ENCODE measurements at regions not wholly inside any gene's neighbourhood (a gene's known extent, or its start where the extent isn't known, plus 50 kb on each side); places are given as distances from the start of the nearest gene placed in this dataset.

- Histone ChIP-seq H3K27me3 (ENCODE audit: control insufficient read depth, insufficient read depth, low read length) (no peaks in the 10 kb centered on the region), H3K9me3 (ENCODE audit: control insufficient read depth, insufficient read depth, low read depth, low read length) (peaks cover 3% of the 10 kb centered on the region; the same call in 1 of the 2 replicates), H3K36me3 (ENCODE audit: control insufficient read depth, insufficient read depth, low read length) (no peaks in the 10 kb centered on the region), H3K4me3 (ENCODE audit: low read depth in 2 of 2, low read length in 2 of 2) (no peak overlapping the region), H3K27ac (ENCODE audit: low read length) (no peak overlapping the region), H3K4me1 (ENCODE audit: control insufficient read depth, insufficient read depth, low read length) (no peaks in the 10 kb centered on the region)
- no peak for TF ChIP-seq POLR2AphosphoS5 (IDR thresholded peaks at IDR 0.05; ENCODE audit: low read depth, low read length)
- no peak for TF ChIP-seq TCF7L2 (IDR thresholded peaks at IDR 0.05; ENCODE audit: low read depth, low read length)
- TF ChIP-seq SIN3A (IDR thresholded peaks at IDR 0.05; ENCODE audit: borderline replicate concordance, insufficient read depth, low read depth, low read length) = no peak
- TF ChIP-seq REST (IDR thresholded peaks at IDR 0.05; ENCODE audit: insufficient read depth in 1 of 2, low read depth in 2 of 2, low read length in 1 of 2) = 0 out of 4 replicates have a peak, but pooled peaks of 1 of the 2 experiments have one; percentile 31
- DNase-seq (ENCODE audit: low read depth, low spot score) = no peak
- intact Hi-C loops (cut with micrococcal nuclease; ENCODE audit: unreplicated experiment) = no loop called here
- ATAC-seq = no peak
- no TSS peak for BruUV-seq (replicated peaks)
- in situ Hi-C loops (cut with HindIII; ENCODE audit: low pct_unique_long_range_greater_than_20kb, low sequenced_read_pairs) = no loop called here
- POLR2A ChIA-PET = no interaction called here
- CTCF ChIA-PET = no interaction called here
Measured at GRCh38 chr7:56538541-56539429, 422.6 kb upstream of the NUPR2 start.

- intact Hi-C loops (cut with micrococcal nuclease; ENCODE audit: unreplicated experiment) = no loop called here
Measured at GRCh38 chr7:56537952-56538351, 421.7 kb upstream of the NUPR2 start.

More at GRCh38 chr7:56537952-56538351, 421.7 kb upstream of the NUPR2 start:
- no peak overlapping the region for H3K27ac ChIP-seq (ENCODE audit: low read length)
- H3K9me3 ChIP-seq (ENCODE audit: control insufficient read depth, insufficient read depth, low read depth, low read length) = peaks cover 3% of the 10 kb centered on the region; the same call in 1 of the 2 replicates
- no peaks in the 10 kb centered on the region for H3K27me3 ChIP-seq (ENCODE audit: control insufficient read depth, insufficient read depth, low read length)
- no peaks in the 10 kb centered on the region for H3K4me1 ChIP-seq (ENCODE audit: control insufficient read depth, insufficient read depth, low read length)
- DNase-seq (ENCODE audit: low read depth, low spot score) (no peak), ATAC-seq (no peak)
- no TSS peak for BruUV-seq (replicated peaks)
- in situ Hi-C loops (cut with HindIII; ENCODE audit: low pct_unique_long_range_greater_than_20kb, low sequenced_read_pairs) = no loop called here
- H3K4me3 ChIP-seq (ENCODE audit: low read depth in 2 of 2, low read length in 2 of 2) = no peak overlapping the region
- H3K36me3 ChIP-seq (ENCODE audit: control insufficient read depth, insufficient read depth, low read length) = no peaks in the 10 kb centered on the region
- POLR2A ChIA-PET = no interaction called here
- CTCF ChIA-PET = no interaction called here
- TF ChIP-seq POLR2AphosphoS5 (IDR thresholded peaks at IDR 0.05; ENCODE audit: low read depth, low read length) (no peak), REST (IDR thresholded peaks at IDR 0.05; ENCODE audit: insufficient read depth in 1 of 2, low read depth in 2 of 2, low read length in 1 of 2) (no peak), SIN3A (IDR thresholded peaks at IDR 0.05; ENCODE audit: borderline replicate concordance, insufficient read depth, low read depth, low read length) (no peak), CTCF (IDR thresholded peaks at IDR 0.05) (no peak), TCF7L2 (IDR thresholded peaks at IDR 0.05; ENCODE audit: low read depth, low read length) (no peak)
